NT2/D1 (cell line): ENCODE measurements at regions not wholly inside any gene's neighbourhood (a gene's known extent, or its start where the extent isn't known, plus 50 kb on each side); places are given as distances from the start of the nearest gene placed in this dataset.

ENCODE experiments used
- YY1 ChIP-seq: IDR thresholded peaks from 2 replicates; pipeline ENCODE4 v1.6.1; 2011; ENCODE audit not compliant: insufficient read length, insufficient read depth
- ZNF274 ChIP-seq: IDR thresholded peaks from 2 replicates; pipeline ENCODE4 v1.6.1; 2011; ENCODE audit warnings: mild to moderate bottlenecking, low read depth, low read length

DNA sequence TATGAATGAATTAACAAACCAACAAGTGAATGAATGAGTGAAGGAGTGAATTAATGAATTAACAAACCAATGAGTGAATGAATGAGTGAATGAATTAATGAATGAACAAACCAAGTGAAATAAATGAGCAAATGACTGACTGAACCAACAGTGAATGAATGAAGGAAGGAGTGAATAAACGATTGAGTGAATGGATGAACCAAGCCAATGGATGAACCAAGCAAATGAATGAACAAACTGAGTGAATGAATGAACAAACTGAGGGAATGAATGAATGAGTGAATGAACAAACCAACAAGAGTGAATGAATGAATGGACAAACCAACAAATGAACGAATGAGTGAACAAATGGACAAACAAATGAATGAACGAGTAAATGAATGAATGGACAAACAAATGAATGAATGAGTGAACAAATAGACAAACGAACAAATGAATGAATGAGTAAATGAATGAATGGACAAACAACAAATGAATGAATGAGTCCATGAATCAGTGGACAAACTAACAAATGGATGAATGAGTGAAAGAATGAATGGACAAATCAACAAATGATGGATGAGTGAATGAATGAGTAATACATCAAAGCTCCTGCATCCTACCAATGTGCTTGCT, 69.5 kb downstream of the NPTX2 start:
- no peak for TF ChIP-seq ZNF274
- TF ChIP-seq YY1 = no peak
